ENCODE measurements at regions not wholly inside any gene's neighbourhood (a gene's known extent, or its start where the extent isn't known, plus 50 kb on each side); places are given as distances from the start of the nearest gene placed in this dataset.

DNA sequence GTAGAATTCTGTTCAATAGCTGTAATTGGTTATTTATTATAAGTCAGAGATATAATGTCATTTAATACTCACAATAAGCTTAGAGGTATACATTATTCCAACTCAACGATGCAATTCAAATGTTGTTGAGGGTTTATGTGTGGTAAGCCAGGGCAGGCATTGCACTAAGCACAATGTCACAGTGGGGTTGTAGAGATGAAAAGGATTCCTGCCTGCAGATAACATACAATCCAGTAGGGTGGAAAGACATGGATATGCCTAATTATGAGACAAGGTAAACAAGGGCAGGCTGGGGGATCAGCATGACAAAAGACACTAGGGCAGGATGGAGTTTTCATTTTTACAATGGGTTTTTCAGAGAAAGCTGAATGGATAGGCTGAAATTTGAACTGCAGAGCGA lies 98.7 kb upstream of the PALM2AKAP2 start:
- no peak for DNase-seq (ENCODE audit: low spot score)

DNA sequence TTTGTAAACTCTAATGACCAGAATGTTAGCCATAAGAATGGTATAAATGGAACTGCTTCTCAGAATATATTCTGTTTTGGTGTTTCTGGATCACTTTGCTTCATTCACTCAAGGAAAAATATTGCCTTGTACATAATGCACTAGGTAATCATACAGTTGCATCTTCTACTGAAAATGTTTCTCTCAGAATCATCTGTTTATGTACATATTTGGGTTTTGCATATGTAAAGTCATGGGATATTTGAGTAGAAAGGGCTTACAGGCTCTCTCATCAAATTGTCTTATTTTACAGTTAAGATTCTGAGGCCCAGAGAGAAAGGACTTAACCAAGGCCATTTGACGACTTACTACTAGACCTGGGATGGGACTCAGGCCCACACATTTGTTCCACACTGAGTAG lies 97.8 kb upstream of the PALM2AKAP2 start:
- DNase-seq (ENCODE audit: low spot score) = no peak

DNA sequence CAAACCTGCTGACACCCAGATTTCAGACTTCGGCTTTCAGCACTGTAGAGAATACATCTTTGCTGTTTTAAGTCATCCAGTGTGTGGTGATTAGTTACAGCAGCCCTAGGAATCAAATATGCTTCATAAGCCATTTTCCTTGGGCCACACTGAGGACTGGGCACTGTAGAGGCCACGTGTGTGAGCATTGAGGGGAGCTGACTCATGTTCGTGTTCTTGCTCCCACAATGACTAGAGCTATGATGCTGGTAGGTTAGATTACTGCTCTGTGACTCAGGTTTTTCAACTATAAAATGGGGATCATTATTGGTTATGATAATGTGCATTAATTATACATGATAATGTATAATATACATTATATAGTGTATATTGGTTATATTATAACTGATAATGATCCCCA lies 96.5 kb upstream of the PALM2AKAP2 start:
- no peak for DNase-seq (ENCODE audit: low spot score)

DNA sequence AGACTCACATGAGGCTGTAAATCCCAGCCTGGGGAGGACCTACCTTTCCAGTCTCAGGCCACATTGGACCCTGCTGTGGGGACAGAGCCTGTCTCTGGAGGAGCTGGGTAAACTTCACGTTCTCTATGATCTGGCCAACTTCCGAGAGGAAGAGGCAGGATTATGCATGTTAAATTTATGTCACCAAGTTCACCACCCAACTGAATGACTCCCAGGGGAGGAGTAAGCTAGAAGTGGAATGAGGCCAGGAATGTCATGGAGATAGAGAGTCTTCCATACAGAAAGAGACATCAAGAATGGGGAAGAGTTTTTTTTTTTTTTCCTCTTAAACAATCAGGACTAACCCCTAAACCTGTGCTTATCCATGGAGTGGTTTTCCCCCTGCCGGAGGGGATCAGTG lies 90.3 kb upstream of the PALM2AKAP2 start:
- DNase-seq (ENCODE audit: low spot score) = no peak

DNA sequence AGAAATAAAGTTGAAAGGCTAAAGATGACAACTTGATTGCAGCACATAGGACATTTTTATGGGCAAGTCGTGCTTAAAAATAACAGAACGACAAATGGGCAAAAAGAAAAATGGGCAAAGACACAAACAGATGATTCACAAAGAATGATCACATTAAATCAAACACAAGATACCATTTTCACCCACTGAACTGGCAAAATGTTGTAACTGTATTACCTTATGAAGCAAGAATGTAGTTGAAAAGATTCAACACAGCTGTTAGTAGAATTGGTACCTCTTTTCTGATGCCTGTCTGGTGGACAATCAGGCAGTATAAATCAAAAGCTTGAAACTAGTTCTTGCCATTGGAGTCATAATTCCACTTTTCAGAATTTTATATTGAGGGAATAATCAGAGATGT lies 81.0 kb upstream of the PALM2AKAP2 start:
- no peak for DNase-seq (ENCODE audit: low spot score)

DNA sequence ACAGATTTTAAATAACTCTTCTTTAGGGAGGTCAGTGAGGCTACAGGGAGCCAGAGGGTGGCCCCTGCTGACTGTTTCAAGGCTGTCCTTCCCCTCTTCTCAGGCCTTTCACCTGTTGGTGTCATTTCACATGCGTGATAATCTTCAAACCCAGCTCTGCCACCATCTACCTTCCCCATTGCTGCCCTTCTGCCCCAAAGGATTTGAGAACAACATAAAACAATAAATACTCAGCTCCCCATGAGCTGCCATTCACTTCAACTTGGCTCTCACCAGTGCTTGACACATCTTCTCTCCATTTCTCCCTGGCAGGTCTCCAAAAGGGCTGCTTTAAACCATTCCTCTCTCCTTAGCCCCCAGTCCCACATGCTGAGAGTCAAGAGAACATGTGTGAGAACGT lies 75.5 kb upstream of the PALM2AKAP2 start:
- no peak for DNase-seq (ENCODE audit: low spot score)

DNA sequence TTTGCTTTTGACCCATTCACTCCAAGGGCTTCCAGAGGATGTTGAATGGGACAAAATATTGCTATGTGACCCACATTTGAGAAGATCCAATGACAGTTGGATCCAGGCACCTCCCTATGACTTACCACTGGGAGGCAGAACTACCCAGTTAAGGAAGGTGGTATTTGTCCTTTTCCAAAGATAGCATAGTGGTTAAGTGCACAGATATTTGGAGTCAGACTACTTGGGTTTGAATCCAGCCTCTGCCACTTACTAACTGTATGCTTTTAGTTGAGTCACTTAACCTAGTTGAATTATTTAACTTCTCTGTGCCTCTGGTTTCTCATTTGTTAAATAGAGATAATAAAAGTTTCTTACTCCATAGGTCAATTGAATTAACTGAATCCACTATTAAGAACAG lies 74.5 kb upstream of the PALM2AKAP2 start:
- DNase-seq (ENCODE audit: low spot score) = peak; percentile 0

DNA sequence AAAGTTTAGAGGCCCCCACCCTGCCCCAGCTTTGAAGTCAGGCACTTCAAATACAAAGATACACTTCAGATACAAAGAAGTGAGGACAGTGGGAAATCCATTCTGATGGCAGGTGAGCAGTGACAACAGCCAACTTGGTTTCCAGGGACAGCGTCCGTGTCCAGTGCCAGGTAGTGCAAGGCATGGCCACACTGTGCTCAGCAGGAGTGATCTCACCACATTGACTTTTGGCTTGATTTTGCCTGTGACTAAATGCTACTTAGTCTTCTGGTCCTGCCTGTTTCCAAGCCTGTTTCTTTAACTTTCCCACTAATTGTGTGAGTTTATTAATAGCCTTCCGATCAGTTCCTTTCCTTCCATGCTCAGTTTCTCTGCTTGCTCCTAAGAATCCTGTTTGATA lies 72.6 kb upstream of the PALM2AKAP2 start:
- DNase-seq (ENCODE audit: low spot score) = peak; percentile 36

DNA sequence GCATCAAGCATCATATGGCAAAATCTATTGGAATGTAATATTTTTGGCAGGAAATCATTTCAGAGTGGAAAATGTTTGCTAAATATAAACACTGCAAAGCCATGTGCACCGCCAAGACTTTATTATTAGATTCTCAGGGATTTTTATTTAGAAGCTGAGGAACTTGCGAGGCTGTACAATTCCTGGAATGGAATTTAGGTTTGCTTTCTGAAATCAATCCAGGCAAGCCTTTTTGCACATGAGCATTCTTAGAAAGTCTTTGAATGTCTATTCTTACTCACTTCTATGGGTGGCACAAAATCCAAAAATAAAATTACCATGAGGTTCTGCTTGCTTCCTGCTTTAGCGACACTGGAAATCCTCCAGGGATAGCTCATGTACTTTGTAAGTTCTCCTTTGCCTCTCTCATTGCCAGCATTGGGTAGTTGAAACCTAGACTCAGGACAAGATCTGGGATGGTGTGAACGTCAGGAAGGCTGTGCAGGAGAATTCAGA lies 71.5 kb upstream of the PALM2AKAP2 start:
- no peak for DNase-seq (ENCODE audit: low spot score)

DNA sequence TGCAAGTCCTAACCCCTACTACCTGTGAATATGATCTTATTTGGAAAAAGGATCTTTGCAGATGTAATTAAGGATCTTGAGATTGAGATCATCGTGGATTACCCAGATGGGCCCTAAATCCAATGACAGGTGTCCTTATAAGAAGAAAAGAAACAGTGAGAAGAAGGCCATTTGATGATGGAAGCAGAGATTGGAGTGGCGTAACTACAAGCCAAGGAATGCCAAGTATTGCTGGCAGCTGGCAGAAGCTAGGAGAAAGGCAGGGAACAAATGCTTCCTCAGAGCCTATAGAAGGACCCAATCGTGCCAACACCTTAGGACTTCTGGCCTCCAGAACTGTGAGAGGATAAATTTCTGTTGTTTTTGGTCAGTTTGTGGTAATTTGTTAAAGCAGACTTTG lies 70.1 kb upstream of the PALM2AKAP2 start:
- no peak for DNase-seq (ENCODE audit: low spot score)

DNA sequence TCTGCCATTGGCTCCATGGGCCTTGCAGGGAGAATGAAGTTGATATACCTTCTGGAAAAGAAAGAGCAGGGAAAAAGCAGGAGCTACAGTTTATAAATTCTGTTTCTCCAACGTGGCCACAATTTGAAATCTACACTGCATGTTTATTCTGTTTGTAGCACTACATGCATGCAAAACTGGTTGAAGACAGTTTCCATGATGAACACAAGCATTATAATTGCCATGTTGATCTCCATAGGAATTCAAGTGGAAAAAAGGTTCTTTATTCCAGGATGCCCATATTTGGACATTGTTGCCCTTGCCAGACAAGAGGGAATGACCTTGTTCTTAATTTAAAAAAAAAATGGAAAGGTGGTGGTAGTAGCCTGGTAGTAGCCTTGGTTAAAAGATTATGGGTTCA lies 69.2 kb upstream of the PALM2AKAP2 start:
- no peak for DNase-seq (ENCODE audit: low spot score)

DNA sequence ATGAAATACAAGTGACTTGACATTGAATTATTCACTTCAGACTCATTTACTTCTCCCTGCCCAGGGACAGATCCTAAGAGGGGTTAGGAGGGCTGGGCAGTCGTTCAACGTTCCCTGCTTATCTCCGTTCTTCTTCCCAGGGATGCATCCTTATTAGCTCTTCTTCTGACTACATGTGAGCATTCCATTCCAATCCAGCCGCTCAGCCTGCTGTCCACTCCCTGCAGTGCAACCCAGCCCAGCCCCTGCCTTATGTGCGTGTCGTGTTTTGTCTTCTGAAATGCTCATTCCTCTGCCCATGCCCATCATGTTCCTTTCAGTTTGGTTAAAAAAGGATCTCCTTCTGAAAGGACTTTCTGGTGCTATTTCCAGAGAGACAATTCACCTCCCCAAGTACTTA lies 64.7 kb upstream of the PALM2AKAP2 start:
- no peak for DNase-seq (ENCODE audit: low spot score)

DNA sequence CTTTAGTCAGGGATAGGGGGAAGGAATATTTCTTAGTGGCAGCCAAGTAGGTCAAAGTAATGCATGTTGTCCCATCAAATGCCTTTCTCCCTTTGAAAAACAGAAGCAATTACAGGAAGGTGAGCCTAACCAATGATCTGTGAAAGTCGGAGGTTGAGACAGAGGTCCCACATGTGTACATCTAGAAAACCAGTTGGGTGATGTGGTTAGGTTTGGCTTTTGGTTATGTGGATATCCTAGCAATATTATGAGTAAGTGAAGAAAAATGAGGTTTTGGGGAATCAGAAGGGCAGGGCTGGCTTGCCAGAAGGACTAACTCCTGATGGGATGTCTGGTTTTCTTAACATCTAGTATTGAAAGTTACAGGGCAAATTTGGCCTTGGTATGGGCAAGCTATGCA lies 63.4 kb upstream of the PALM2AKAP2 start:
- DNase-seq (ENCODE audit: low spot score) = no peak

DNA sequence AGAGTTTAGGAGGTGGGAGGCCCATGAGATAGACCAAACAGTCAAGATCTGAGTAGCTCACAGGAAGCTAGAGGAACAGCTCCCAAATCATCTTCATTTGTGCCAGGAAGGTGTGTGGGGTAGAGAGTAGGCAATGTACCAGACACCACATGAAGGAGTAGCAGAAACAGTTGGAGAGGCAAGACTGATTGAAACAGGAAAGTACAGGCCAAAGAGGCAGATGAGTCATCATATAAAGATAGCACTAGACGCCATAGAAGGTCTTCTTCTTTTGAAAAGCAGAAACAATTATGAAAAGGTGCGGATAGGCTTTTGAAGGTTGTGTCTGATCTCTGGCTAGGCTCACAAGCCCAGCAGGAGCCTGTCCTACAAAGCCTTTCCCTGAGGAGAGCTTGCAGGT lies 62.7 kb upstream of the PALM2AKAP2 start:
- DNase-seq (ENCODE audit: low spot score) = no peak

DNA sequence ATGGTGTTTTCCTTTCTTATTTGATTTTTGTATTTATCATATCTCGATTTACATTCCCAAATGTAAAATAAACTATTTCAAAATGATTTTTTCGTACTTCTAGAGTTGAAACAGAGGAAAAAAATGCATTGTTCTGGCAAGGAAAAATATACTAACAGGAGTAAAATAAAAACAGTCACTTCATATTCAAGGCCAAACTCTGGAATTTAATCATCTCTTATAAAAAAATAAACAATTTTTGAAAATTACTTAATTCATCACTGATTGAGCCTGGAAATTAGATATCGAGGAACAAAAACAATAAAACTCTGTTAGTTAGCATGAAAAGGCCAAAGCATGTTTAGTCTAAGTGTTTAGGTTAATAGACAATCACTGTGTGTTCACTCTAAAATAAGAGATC lies 61.1 kb upstream of the PALM2AKAP2 start:
- no peak for DNase-seq (ENCODE audit: low spot score)

DNA sequence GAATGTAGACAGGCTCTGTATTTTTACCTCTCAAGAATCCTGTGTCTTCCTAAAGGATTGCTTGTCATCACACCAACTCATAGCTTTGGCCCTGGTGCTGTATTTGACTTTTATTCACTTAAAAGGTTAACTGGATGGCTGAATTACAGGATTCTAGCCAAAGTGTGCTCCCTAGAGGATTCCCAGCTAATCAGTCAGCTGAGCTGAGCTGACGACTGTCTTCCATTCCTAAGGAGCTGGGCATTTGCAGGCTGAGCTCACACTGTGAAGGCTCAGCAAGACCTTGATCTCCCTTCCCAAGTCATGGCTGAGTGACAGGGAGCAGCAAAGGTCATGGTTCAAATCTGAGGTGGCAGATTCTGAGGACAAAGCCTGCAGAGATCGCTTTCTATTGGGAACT lies 59.0 kb upstream of the PALM2AKAP2 start:
- no peak for DNase-seq (ENCODE audit: low spot score)

DNA sequence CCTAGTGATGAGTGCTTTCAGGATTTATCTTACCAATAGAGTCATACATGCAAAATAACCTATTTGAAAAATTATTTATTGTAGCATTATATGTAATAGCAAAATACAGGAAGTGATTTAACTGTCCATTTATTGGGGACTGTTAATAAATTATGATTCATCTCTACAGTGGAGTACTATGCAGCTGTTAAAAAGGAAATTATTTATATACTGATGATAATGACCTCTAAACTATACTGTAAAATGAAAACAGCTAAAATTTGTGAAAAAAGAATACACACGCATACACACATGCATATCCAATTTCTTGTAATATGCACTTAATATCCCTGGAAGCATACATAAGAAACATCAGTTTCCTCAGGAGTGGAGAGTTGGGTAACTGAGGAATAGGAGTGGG lies 58.0 kb upstream of the PALM2AKAP2 start:
- no peak for DNase-seq (ENCODE audit: low spot score)

DNA sequence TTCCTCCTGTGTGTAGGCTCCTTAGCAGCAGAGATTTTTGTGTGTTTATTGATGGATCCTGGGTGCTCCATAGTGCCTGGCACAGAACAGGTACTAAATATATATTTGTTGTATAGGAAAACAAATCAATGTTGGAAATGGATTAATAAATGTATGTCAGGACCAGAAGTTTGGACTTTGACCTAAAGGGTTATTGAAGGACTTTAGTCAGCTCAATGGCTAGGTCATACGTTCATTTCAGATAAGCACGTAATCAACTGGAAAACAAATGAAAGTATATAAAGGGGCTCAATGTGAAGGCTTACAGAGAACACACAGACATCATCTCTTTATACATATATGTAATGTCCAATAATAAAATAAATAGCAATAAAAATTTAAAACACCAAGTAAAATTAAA lies 56.2 kb upstream of the PALM2AKAP2 start:
- no peak for DNase-seq (ENCODE audit: low spot score)

DNA sequence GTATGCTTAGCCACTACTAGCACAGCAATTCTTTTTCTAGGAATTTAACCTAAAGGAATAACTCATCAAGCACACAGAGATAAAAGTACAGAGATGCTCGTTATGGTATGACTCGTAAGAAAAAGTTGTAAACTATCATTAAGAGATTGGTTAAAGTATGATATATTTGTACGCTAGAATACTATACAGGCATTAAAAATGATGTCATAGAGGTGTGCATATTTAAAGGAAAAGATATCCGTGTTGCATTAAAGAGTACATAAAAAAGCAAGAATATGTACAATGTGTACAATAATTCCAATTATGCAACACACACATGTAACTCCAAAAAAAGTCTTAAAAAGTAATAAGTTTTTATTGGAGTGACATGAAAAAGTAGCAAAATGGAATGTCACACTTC lies 54.5 kb upstream of the PALM2AKAP2 start:
- DNase-seq (ENCODE audit: low spot score) = no peak

DNA sequence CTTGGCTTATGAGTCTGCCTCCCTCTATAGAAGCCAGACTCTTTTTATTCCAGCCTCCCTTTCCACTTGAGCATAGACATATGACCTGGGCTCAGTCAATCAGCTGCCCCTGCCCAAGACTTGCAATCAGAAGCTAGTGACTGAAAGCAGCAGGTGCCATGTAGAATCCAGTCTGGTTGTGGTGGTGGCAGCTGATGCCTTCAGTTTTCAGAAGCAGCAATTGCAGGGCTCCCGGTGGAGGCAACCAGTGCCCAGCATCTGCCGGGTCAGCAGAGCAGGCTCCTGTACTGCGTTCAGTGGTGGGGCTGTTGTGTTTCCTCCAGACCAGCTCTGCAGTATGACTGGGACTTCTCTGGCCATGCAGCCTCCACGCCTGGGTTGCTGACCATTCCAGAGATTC lies 53.9 kb upstream of the PALM2AKAP2 start:
- DNase-seq (ENCODE audit: low spot score) = no peak

DNA sequence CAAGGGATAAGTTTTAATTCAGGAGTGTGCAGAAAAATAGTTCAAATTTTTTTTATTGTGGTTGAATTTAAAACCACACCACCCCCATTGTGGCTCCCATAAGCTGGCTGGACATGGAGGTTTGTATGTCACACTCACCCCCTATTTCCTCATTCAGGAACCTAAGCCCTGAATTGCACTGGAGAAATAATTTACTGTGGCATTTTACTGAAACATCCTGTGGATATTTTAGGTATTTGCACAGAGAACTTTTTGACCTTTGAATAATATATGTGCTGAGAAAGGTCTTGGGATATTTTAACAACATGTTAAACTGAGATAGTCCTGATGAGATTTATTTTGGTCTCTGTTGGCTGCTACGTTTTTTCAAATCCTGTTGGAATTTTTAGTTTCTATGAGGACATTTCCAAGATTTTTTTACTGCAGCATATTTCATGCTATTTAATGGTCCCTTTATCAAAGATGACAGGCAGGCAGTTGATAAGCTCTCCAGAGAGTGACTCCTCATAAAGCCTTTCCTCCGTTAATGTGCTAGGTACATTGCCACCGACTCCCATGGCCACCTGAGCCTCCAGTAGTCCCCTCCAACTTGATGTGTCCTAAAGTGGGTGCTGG lies 51.2 kb upstream of the PALM2AKAP2 start:
- no peak for DNase-seq (ENCODE audit: low spot score)

DNA sequence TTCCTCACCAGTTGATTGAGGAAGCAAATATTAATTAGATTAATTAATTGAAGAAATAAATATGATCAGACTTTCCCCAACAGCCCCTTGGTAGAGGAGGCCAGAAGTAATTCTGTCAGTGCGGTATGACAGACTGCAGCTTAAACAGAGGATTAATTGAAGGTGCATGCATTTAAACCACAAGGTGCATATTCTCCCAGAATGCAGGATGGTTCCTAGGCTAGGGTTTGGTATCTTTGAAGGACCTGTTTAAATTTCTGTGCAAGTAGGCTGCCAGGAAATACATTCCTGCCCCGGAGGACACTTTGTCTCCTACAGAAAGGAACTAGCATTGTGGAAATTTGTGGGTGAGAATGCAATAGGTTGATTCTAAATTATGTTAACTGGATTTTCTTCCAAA lies 50.5 kb upstream of the PALM2AKAP2 start:
- no peak for DNase-seq (ENCODE audit: low spot score)
